HG02970 (cell line): ENCODE measurements at regions not wholly inside any gene's neighbourhood (a gene's known extent, or its start where the extent isn't known, plus 50 kb on each side); places are given as distances from the start of the nearest gene placed in this dataset.
A peak's percentile ranks its signal among the peaks of the same experiment; 100 is the strongest.

Experiments used
- ATAC-seq: cut with Tn5 transposase; IDR thresholded peaks from one replicate; pipeline ENCODE4 v1.9.1; 2021; ENCODE audit warnings: mild to moderate bottlenecking, moderate library complexity, moderate number of reproducible peaks; ENCODE audit not compliant: unreplicated experiment, low FRiP score

DNA sequence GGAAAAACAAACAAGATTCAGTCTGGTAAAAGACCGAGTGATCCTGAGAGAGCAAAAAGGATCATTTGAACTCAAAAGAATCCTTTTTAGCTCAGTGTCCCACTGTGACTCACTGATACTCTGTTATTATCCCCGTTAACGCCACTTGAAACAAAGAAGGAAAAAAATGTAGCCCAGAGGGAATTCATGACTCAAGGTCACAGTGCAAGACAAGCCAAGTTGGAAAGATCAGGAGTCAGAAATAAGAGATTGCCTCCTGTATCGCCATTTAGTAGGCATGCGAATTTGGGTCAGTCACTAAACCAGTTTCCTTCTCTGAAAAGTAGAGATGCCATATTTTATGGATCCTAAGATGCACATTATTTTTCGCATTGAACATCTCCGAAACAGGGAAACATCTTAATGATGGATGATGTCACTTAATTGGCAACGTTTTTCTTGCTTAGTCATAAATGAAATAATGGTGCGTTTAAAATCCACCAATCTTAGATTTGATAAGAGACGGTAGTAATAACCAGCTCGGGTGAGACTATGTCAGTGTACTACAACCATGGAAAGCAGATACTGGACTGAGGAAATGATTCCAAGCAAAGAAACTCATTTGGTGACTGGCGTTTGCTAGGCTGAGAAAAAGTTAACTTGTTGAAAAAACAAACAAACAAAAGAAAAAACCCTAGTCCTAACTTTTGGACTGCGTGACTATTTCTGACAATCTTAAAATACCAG is 502.0 kb upstream of the CELF2 start:
- no peak for ATAC-seq

DNA sequence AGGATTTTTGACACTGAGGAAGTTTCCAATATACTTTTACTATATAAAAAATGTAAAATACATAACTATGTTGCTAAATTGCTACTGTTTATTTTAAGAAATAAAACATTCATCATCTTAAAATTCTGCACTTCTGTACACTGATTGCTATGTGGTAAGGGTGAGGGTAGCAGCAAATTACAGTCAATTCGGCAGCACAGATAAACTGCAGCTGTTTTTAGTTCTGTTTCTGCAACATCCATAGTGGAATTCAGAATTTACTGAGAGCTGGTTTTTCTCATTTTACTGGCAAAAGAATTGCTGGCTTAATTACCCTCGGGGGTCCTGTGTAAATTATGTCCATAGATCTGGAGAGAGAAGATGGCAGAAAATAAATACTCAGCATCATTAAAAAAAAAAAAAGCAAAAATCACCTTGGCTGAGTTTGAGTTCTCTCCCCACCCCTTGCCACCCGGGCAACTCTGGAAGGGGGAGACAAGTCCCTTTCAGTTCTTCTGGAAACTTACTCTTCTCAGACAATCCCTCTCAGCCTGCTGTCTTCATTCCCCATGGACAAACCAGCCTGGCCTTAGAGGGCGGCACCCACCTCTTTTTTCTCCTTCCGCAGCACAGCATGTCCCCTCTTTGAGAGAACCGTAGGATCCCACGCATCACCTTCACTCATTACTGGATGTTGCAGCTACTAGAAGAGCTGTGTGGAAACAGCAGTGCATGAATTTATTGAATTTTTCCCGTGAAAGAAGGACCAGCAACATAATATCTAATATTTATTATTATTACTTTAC is 501.1 kb upstream of the CELF2 start:
- no peak for ATAC-seq

DNA sequence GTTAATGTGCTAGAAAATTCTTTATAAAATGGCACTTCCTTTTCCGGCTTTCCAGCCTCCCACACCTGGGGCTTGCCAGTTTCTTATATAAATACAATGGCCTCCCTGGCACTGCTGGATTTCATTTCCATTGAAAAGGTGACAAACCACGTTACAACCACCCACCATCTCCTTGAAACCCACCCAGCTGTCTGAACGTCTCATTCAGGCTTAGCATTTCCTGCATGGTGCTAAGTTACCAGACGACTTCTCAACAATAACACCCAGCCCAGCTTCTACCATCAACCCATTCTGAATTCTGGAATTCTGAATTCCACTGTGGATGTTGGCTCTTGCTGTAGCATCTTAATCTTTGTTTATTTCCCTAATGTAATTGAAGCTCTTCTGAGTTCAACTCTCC is 499.8 kb upstream of the CELF2 start:
- no peak for ATAC-seq

DNA sequence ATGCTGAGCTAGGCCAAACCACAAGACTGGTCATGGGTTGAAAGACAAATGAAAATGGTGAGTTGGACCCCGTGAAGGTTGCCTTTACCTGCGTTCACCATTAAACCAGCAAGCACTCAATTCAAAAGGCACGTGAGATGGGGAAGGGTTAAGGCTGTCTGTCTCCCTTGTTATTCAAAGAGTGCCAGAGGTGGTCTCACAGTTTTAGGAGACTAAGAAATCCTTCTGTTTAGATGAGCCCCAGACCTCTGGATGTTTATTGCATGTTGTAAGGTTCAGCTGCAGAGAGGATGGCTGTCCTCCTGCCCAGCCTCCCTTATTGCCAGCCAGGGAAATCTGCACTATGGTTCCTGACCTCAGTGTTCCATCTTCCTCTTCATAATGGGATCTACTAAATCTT is 498.0 kb upstream of the CELF2 start:
- no peak for ATAC-seq

DNA sequence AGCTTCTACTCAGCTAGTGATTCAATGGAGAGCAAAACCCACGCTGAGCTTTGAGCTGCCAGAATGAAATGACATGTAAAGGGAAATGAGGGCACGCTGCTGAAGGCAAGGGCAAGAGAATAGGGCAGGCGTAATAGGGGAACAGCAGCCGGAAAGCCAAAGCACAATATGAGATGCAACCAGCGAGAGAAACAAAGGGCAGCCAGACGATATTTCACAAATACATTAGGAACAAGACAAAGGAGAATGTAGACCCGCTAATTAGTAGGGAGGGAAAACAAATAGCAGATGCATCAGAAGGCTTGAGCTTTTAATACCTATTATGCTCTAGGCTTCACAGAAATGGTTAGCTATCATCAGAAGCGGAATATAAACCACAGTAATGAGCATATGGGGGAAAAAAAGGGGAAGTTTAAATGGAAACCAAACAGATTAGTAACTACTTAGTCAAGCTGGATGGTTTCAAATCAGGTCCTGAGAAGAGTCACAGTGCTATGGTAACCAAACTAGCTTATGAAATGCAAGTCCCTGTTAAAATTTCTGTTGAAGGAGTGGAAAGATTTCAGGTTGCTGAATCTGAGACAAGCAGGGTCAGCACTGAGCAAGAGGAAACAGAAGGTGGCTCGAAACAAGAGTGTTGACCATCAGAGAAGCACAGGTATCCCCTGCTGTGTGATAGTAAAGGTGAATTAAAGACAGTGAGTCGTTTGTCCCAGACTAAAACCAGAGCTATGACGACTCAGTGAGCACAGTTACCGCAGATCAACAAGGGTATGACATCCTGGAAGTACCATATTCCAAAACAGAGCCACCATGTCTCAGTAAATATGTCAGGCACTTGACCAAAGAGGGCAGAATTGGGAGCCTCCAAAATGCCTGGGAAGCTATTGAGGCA is 496.9 kb upstream of the CELF2 start:
- ATAC-seq: peak; percentile 58

DNA sequence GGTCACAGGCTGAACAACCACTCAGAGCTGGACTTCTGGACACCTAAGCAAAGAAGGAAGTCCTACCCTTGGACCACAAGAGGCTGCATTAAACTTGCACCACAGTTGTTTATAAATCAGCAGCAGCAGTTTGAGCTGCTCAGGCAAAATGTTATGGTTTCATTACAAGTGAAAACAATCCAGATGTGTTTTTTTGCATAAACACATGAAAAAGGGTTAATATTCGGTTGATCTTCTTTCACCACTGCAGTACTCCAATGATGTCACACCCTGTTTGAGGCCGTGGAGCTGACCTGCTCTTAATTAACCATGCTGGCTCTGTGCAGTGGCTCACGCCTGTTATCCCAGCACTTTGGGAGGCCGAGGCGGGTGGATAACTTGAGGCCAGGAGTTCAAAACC is 490.8 kb upstream of the CELF2 start:
- ATAC-seq: no peak

DNA sequence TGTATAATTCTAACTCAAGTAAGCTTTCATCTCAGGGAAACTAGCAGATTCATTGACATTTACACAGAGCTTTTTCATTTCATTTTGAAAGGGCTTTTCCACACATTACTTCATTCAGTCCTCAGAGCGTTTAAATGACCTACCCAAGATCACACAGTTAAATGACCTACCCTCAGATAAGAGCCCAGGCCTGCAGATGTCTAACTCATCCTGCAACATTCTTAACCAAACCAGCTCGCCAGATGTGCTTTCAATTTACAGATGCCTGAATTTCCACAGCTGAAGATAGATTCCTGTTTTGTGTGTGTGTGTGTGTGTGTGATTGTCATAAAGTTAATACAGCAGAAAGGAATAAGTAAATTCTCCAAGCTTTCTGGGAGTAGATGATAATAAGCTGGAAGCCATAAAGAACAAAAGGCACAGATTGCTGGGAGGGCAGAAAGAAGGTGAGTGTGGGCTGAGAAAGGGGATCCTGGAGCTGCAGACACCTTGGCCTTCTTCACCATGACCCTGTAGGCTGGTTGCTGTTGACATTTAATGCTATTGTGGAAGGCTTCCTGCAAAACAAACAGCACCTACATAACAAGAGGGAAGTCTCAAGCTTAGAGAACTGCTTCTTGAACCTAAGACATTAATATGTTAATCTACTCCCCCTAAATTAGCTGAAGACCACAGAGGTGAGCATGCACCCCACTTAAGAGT is 489.7 kb upstream of the CELF2 start:
- ATAC-seq: no peak

DNA sequence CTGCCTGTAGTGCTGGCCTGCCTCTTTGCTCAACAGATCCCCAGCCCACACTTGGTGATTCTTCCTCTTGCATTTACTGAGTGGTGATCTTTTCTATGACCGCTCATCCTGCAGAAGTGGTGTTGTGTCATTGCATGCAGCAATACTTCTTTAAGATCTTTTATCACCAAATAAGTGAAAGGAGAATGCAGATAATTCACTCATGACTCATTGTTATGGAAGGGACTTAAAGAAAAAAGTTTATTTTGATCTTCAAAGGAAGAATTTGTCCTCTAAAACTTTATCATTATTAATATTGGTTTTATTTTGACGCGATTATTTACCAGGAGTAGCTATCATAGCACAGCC is 489.1 kb upstream of the CELF2 start:
- ATAC-seq: no peak

DNA sequence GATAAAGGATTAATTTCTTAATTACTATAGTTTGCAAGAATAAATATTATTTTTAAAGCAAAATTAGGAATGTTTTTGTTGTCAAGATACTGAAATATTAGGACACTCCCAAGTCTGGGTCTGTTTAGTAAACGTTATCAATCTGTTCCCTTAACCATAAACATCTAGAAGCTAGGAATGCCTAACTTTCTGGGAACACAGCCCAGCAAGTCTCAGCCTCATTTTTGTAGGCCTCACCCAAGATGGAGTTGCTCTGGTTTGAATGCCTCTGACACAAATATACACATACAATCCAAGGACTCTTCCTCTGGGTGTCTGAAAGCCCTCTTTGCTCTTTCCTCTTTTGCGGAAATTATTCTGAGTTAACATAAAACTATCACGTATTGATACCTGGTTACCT is 487.4 kb upstream of the CELF2 start:
- no peak for ATAC-seq

DNA sequence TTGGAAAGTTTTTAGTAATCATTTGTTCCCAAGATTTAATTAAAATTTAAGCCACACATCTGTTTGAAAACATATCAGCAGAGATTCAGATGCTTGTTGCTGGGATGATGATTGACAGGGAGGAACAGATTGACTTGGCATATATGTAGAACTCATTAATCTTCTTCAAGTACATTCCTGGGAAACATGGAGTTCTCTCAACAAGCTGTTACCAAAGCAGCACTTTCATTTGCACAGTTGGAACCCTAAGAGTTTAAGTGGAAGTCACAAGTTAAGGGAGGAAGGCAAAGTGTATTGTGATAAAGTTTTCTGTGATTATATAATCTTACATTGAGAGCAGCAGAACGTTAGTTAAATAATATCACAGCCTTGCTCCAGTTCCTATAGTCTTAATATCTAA is 485.4 kb upstream of the CELF2 start:
- ATAC-seq: no peak

DNA sequence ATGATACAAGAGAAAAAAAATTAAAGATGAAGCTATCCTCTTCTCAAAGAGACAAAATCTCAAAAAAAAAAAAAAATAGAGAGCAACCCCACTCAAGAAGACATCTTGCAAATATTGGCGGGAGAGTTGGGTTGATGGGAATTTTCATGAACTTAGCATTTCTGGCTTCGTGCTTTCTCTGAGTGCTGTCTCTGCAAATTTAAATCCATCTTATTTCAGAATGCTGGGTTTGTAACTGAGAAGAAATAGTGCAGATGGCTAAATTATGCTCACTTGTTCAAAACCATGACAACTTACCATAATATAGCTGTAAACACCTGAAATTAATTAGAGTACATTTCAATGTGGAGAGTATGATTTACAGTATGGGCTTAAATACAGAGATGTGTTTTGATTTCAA is 484.8 kb upstream of the CELF2 start:
- no peak for ATAC-seq

DNA sequence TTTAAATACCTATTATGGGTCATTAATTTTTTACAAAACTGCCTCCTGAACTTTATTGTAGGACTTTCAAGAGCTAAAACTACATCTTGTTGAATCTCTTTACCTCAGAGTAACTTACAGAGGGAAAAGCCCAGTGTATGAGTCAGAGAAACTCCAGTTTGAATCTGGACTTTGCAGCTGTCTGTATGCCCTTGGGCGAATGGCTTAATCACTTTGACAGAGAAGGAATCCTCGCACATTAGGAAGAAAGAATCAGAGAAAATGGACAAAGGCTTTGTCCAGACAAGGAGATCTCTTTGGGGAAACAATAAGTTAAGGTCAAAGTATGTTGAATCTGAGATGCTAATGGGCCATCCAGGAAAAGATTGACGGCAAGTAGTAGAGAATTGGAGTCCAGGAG is 484.2 kb upstream of the CELF2 start:
- no peak for ATAC-seq

DNA sequence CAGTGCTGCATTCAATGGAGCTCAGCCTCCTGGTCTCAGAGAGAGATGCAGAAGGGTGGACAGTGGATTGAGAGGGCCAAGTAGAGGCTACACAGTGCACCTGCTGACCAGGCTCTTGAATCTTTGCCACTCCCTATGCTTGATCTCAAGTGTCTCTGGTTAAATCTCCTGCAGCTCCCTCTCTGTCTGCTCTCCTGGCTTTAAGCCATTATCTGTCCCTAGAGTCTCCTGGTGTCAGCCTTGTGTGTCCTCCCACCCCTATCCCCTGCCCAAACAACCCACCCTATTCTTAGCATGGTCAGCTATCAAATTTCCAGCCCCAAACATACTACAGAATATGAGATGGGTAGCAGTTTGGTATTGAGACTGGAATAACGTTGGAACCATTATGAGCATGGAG is 479.3 kb upstream of the CELF2 start:
- ATAC-seq: no peak

DNA sequence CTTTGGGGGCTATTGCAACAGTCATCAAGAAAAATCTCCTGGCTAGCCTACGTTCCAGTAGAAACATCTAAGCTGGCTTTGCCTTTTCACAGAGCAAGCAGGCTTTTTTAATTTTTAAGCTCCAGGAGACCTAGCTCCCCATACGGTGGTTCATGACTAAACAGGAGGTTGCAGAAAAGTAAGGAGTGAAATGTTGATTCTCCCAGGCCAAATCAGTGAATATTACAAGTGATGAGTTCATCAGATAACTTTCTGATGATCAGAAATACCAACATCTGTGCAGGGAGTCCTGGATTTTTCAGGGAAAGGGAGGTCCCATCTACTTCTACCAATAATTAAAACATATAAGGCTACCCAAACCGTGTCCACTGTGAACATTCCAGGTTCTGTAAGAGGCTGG is 477.3 kb upstream of the CELF2 start:
- no peak for ATAC-seq

DNA sequence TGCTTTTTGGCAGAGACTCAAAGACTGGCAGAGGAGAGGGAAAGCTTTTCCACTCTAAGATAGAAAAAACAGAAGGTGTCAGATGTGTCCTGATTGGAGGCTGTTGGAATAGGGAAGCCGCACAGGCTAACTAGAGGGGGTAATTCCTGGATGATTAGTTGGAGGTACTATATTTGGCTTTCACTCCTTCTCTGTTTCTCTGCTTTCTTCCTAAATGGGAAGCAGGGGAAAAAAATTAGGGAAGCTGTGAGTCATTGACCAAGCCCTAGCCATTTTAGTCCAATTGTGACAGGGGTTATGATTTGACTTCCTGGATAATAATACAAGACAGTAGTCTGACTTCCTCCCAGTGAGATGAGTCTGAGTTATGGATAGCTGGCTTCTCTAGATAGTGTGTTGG is 475.2 kb upstream of the CELF2 start:
- no peak for ATAC-seq

DNA sequence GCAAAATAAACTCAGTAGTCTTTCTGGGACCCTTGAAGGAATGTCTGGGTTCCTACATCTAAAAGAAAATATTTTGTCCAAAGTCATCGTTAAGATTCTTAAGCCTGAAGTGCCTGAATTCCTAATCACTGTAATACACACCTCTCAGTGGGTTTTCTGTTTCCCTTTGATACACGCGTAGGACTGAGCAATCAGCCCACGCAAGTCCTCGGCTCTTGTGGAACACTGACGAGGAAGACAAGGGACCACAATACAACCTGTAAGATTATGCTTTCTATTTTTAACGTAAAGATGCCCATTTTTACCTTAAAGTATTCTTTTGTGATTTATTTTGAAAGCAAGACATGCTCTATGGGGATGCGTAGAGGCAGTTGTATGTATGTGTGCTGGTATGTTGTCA is 472.8 kb upstream of the CELF2 start:
- no peak for ATAC-seq

DNA sequence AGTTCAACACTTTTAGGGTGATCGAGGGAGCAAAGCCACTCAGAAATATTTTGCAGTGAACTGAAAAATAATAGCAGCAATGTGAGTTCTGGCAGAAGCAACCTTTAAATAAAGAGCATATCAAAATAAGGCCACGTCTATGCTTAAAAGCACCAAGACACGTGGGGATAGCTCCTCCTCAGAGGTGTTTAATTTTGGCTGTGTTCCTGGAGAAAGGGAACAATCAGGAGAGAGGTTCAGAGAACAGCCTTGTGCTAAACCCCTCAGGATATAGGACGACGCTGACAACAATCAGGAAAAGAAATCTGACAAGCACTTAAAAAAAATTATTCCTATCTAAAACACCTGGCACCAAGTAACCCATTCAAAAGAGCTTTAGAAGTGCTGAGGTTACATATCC is 471.9 kb upstream of the CELF2 start:
- ATAC-seq: no peak

DNA sequence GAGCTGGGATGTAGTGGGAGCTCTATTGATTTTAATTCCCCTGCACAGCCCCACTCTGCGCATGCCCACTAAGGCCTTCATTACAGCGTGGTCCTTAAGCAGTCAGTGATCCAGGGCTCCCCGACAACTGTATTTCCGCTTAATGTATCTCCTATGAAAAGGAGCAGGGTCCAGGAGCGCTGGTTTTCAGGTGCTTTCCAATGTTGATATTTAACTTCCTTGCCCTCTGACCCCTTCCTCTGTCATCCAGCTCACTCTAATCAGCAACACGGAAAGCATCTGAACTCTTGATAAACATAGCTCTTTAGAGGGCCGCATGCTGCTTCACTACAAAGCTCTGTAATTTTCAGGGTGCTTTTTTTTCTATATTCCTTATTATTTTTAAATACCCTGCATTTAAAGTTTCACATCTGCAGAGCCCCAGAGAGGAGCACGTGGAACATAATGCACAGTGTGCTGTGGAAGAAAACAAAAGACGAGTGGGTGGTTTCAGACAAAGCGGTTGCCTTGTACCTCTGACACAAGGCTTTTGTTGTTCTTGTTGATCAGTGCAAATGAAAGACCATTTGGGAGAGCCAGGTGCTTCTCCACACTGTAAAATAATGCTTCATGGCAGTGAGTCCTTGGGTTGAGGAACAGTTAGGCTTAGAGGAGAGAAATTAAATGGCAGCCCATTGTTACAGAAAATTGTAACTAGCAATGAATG is 465.9 kb upstream of the CELF2 start:
- no peak for ATAC-seq

DNA sequence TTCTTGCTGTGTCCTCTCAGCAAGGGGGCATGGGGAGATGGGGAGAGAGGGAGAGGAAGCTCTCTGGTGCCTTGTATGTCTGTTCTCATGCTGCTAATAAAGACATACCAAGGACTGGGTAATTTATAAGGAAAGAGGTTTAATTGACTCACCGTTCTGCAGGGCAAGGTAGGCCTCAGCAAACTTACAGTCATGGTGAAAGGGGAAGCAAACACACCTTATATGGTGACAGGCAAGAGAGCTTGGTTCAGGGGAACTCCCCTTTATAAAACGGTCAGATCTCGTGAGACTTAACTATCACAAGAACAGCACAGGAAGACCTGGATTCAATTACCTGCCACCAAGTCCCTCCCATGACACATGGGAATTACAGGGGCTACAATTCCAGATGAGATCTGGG is 464.7 kb upstream of the CELF2 start:
- no peak for ATAC-seq
